Lung (tissue), 11 donors: ENCODE measurements at regions not wholly inside any gene's neighbourhood (a gene's known extent, or its start where the extent isn't known, plus 50 kb on each side); places are given as distances from the start of the nearest gene placed in this dataset.
"Not testable (repeated sequence)": the region's sequence is repeated elsewhere in the genome, so short reads cannot be mapped to it uniquely, and the experiment has no call there.

Experiments
- ATAC-seq: fragments of 200-7000 bp; cut with Tn5 transposase; one replicate; pipeline ENCODE4 v1.9.1; 2020; ENCODE audit warnings: moderate number of reproducible peaks; ENCODE audit not compliant: insufficient read depth, low FRiP score
- DNase-seq, 3 donors: peaks; one replicate each; pipeline ENCODE4 v3.0.0-alpha.2; 2013 to 2017
- H3K27ac ChIP-seq, 2 donors: one replicate each; pipeline ENCODE4 v1.5.1; 2013; ENCODE audit warnings: mild to moderate bottlenecking in 2 of 2, moderate library complexity in 2 of 2, control low read depth in 1 of 2, inconsistent platforms in 1 of 2, low read depth in 1 of 2, low read length in 1 of 2
- H3K27me3 ChIP-seq, 3 donors: one replicate each; pipeline ENCODE4 v1.5.1; 2013; ENCODE audit warnings: low read length in 2 of 3; ENCODE audit not compliant: control insufficient read depth in 3 of 3, insufficient read depth in 3 of 3
- H3K36me3 ChIP-seq, 4 donors: one replicate each; pipeline ENCODE4 v1.5.1; 2013; ENCODE audit warnings: low read length in 4 of 4, mild to moderate bottlenecking in 1 of 4, moderate library complexity in 1 of 4; ENCODE audit not compliant: control insufficient read depth in 4 of 4, insufficient read depth in 4 of 4
- H3K4me1 ChIP-seq, 5 donors: one replicate each; pipeline ENCODE4 v1.5.1; 2013; ENCODE audit warnings: low read length in 5 of 5, mild to moderate bottlenecking in 2 of 5, moderate library complexity in 1 of 5; ENCODE audit not compliant: control insufficient read depth in 5 of 5, insufficient read depth in 5 of 5
- H3K4me3 ChIP-seq: one replicate; pipeline ENCODE4 v1.5.1; 2013; ENCODE audit warnings: mild to moderate bottlenecking, control low read depth, moderate library complexity
- H3K9ac ChIP-seq, 2 donors: one replicate each; pipeline ENCODE4 v1.5.1; 2013; ENCODE audit warnings: low read length in 2 of 2, control low read depth in 1 of 2; ENCODE audit not compliant: insufficient read depth in 1 of 2
- H3K9me3 ChIP-seq, 4 donors: one replicate each; pipeline ENCODE4 v1.5.1; 2013; ENCODE audit warnings: low read length in 3 of 4, mild to moderate bottlenecking in 1 of 4, moderate library complexity in 1 of 4; ENCODE audit not compliant: control insufficient read depth in 4 of 4, insufficient read depth in 3 of 4
- WGBS, 2 donors: extraction: QIAGEN DNeasy Blood & Tissue Kit; methylation state at CpG; one replicate each; pipeline ENCODE4 v1.1.7; 2013; 5-methylcytosine and 5-hydroxymethylcytosine counted together
- TF ChIP-seq, protein P1 (sequence below): IDR thresholded peaks from 2 replicates; pipeline ENCODE4 v1.5.1; 2012; ENCODE audit warnings: mild to moderate bottlenecking; ENCODE audit errors: control extremely low read depth, extremely low read depth
- donor health status: control.
- donor health status: control.
- donor health status: Bipolar disorder and iron deficiency.
- donor health status: healthy.
- donor health status: DM: yes; HTN: yes; CAD: no.

DNA sequence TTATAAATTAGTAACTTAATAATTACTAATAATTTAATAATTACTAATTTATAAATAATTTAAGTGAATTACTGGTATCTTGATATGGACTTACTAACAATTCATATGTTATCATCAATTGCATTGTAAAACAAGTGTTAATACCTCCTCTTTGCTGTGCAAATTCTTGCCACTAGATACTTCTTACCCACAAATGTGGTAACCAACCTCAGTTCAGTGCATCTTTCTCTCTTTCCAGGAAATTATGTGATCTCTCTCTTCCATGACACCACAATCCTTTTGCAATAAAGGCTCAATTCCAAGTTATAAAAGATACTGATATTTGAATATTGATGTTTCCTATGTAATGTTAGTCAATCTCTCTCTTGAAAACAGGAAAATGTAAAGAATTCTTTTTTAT is 408.6 kb upstream of the MIR17HG start:
- no peaks in the 10 kb centered on the region for H3K36me3 ChIP-seq
- TF ChIP-seq, protein P1, sequence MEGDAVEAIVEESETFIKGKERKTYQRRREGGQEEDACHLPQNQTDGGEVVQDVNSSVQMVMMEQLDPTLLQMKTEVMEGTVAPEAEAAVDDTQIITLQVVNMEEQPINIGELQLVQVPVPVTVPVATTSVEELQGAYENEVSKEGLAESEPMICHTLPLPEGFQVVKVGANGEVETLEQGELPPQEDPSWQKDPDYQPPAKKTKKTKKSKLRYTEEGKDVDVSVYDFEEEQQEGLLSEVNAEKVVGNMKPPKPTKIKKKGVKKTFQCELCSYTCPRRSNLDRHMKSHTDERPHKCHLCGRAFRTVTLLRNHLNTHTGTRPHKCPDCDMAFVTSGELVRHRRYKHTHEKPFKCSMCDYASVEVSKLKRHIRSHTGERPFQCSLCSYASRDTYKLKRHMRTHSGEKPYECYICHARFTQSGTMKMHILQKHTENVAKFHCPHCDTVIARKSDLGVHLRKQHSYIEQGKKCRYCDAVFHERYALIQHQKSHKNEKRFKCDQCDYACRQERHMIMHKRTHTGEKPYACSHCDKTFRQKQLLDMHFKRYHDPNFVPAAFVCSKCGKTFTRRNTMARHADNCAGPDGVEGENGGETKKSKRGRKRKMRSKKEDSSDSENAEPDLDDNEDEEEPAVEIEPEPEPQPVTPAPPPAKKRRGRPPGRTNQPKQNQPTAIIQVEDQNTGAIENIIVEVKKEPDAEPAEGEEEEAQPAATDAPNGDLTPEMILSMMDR, result no peak
- H3K27ac ChIP-seq, result no peak overlapping the region
- H3K9me3 ChIP-seq, result no peaks in the 10 kb centered on the region
- no peaks in the 10 kb centered on the region for H3K4me1 ChIP-seq
- H3K27me3 ChIP-seq, result no peaks in the 10 kb centered on the region
- ATAC-seq (no peak), DNase-seq (no peak)
- no peak overlapping the region for H3K9ac ChIP-seq
- H3K4me3 ChIP-seq, result no peak overlapping the region

- H3K9ac ChIP-seq, result no peak overlapping the region
- H3K27ac ChIP-seq, result no peak overlapping the region
- H3K4me1 ChIP-seq, result no peaks in the 10 kb centered on the region
- no peak overlapping the region for H3K4me3 ChIP-seq
- DNase-seq, result no peak
- no peak for ATAC-seq
- peaks cover 0 to 7% (median 1%) of the 10 kb centered on the region in 4 donors for H3K9me3 ChIP-seq
- WGBS, 2 donors, result 77 to 82% methylated on average over 4 of the region's 4 CpGs
- H3K27me3 ChIP-seq, result no peaks in the 10 kb centered on the region
- TF ChIP-seq, protein P1, result no peak
- no peaks in the 10 kb centered on the region for H3K36me3 ChIP-seq
These were observed 403.5 kb upstream of the MIR17HG start for GRCh38 chr13:90943946-90944345.

DNA sequence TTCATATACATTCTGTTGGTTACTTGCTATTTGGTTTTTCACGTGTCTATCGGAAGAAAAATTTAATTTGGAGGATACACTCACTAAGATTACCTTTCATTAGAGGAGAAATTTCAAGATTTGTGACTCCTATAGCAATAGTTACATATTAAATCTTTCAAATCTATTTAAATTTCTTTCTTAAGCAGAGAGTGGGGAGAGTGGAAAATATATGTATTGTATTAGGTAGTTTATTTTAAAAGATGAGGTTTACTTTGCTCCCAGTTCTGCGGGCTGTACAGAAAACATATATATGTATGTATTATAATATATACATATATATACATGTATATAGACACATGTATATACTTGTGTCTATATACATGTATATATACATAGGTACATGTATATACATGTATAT is 402.3 kb upstream of the MIR17HG start:
- H3K36me3 ChIP-seq, DNase-seq, H3K9me3 ChIP-seq, H3K27me3 ChIP-seq, ATAC-seq, H3K9ac ChIP-seq, H3K4me3 ChIP-seq, H3K4me1 ChIP-seq, H3K27ac ChIP-seq: not testable (repeated sequence)
- 93 to 94% methylated on average over 3 of the region's 3 CpGs for WGBS, 2 donors

GRCh38 chr13:90946125-90946524 is 401.4 kb upstream of the MIR17HG start:
- not testable (repeated sequence) for H3K4me3 ChIP-seq, H3K27me3 ChIP-seq, ATAC-seq, H3K9ac ChIP-seq, H3K9me3 ChIP-seq, DNase-seq, H3K27ac ChIP-seq, H3K4me1 ChIP-seq, H3K36me3 ChIP-seq
- 69 to 85% methylated on average over 5 of the region's 5 CpGs for WGBS, 2 donors

GRCh38 chr13:90947976-90948375 is 399.5 kb upstream of the MIR17HG start:
- TF ChIP-seq, protein P1, result no peak

More at GRCh38 chr13:90947976-90948375, 399.5 kb upstream of the MIR17HG start:
- ATAC-seq, result no peak
- no peaks in the 10 kb centered on the region for H3K27me3 ChIP-seq
- no peaks in the 10 kb centered on the region for H3K4me1 ChIP-seq
- H3K27ac ChIP-seq, result no peak overlapping the region
- H3K4me3 ChIP-seq, result no peak overlapping the region
- 76 to 93% methylated on average over 2 of the region's 2 CpGs for WGBS, 2 donors
- peaks cover 0 to 7% (median 1%) of the 10 kb centered on the region in 4 donors for H3K9me3 ChIP-seq
- DNase-seq, result no peak
- H3K36me3 ChIP-seq, result no peaks in the 10 kb centered on the region
- H3K9ac ChIP-seq, result no peak overlapping the region
